Esophagus squamous epithelium (tissue), 5 donors: ENCODE measurements at regions not wholly inside any gene's neighbourhood (a gene's known extent, or its start where the extent isn't known, plus 50 kb on each side); places are given as distances from the start of the nearest gene placed in this dataset.

ENCODE experiments used
- DNase-seq: peaks from one replicate; lab custom pipeline; 2025; lab: John Stamatoyannopoulos, UW
- H3K27ac ChIP-seq, 4 donors: fragments of 200-600 bp; sonication (generic); one replicate each; pipeline ENCODE4 v1.5.1; 2016 to 2019; ENCODE audit warnings: mild to moderate bottlenecking in 1 of 4
- H3K27me3 ChIP-seq, 4 donors: fragments of 200-600 bp; sonication (generic); 1 replicate in 3 of 4; 2 replicates in 1 of 4; pipeline versions ENCODE4 v1.5.1 to v1.6.0; 2017 to 2021; ENCODE audit warnings: antibody characterized with exemption in 1 of 4
- H3K36me3 ChIP-seq, 3 donors: fragments of 200-600 bp; sonication (generic); one replicate each; pipeline ENCODE4 v1.5.1; 2016 to 2019
- H3K4me1 ChIP-seq, 3 donors: fragments of 200-600 bp; sonication (generic); one replicate each; pipeline ENCODE4 v1.5.1; 2017 to 2019
- H3K4me3 ChIP-seq, 4 donors: fragments of 200-600 bp; sonication (generic); 1 replicate in 3 of 4; 2 replicates in 1 of 4; pipeline ENCODE4 v1.5.1; 2016 to 2019; ENCODE audit warnings: mild to moderate bottlenecking in 2 of 4, moderate library complexity in 1 of 4
- H3K9me3 ChIP-seq, 3 donors: fragments of 200-600 bp; sonication (generic); one replicate each; pipeline ENCODE4 v1.5.1; 2016 to 2019
- CTCF ChIP-seq, 6 experiments: fragments of 450-650 bp in 4 of 6; fragments of 200-600 bp in 2 of 6; sonication (generic) in 2 of 6; IDR thresholded peaks; one replicate each; pipeline ENCODE4 v1.5.1; 2016 to 2019; ENCODE audit warnings: antibody characterized with exemption in 6 of 6, mild to moderate bottlenecking in 4 of 6, moderate library complexity in 4 of 6
- POLR2A ChIP-seq, 4 donors: fragments of 450-650 bp; IDR thresholded peaks; one replicate each; pipeline ENCODE4 v1.6.1; 2017; ENCODE audit warnings: antibody characterized with exemption in 4 of 4, mild to moderate bottlenecking in 4 of 4, moderate library complexity in 3 of 4
- WGBS, 2 donors: methylation state at CpG; one replicate each; pipeline ENCODE4 v1.1.5; 2018; 5-methylcytosine and 5-hydroxymethylcytosine counted together
- intact Hi-C: fragments of 100-400 bp; cut with DNase I; formaldehyde crosslinking; loops from one replicate; pipeline ENCODE4 v1.15.0; 2022
- donor health status: DM: yes; HTN: yes; CAD: no.

GRCh38 chr6:137650720-137651119 is 156.5 kb upstream of the OLIG3 start:
- Histone ChIP-seq H3K9me3 (peaks cover 0 to 34% (median 19%) of the 10 kb centered on the region in 3 donors), H3K4me3 (no peak overlapping the region), H3K27me3 (no peaks in the 10 kb centered on the region), H3K4me1 (no peaks in the 10 kb centered on the region), H3K27ac (no peak overlapping the region), H3K36me3 (no peaks in the 10 kb centered on the region)
- intact Hi-C loops, result no loop called here
- DNase-seq, result no peak
- no peak for TF ChIP-seq CTCF (IDR thresholded peaks at IDR 0.05)
- TF ChIP-seq POLR2A (IDR thresholded peaks at IDR 0.05), result no peak

DNA sequence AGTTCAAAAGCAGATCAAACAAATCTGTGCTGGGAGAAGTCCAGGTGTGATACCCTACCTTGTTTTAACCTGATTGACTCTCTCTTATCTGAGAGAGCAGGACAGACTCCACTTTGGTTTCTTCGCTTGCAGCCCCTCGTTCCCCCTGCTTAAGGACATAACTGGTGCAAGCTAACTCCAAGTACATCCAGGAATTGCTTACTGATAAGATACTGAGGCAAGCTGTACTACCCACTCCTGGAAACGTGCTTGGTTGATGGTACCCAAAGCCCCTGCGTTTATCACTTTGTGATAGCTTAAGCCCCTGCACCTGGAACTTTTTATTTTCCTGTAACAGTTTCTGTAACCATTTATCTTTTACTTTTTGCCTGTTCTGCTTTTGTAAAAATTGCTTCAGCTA is 157.0 kb upstream of the OLIG3 start:
- WGBS, 2 donors, result 43 to 59% methylated on average over 4 of the region's 4 CpGs
- Histone ChIP-seq H3K36me3 (no peaks in the 10 kb centered on the region), H3K27me3 (no peaks in the 10 kb centered on the region), H3K4me1 (no peaks in the 10 kb centered on the region), H3K27ac (no peak overlapping the region), H3K9me3 (peaks cover 0 to 39% (median 19%) of the 10 kb centered on the region in 3 donors), H3K4me3 (no peak overlapping the region)
- no peak for DNase-seq
- intact Hi-C loops, result no loop called here
- TF ChIP-seq CTCF (IDR thresholded peaks at IDR 0.05) (no peak), POLR2A (IDR thresholded peaks at IDR 0.05) (no peak)

- Histone ChIP-seq H3K27ac (no peak overlapping the region), H3K9me3 (peaks cover 0 to 45% (median 19%) of the 10 kb centered on the region in 3 donors), H3K27me3 (no peaks in the 10 kb centered on the region), H3K4me1 (no peaks in the 10 kb centered on the region), H3K36me3 (no peaks in the 10 kb centered on the region), H3K4me3 (no peak overlapping the region)
- 89 to 90% methylated on average over 9 of the region's 9 CpGs for WGBS, 2 donors
- intact Hi-C loops, result no loop called here
- no peak for TF ChIP-seq POLR2A (IDR thresholded peaks at IDR 0.05)
- no peak for TF ChIP-seq CTCF (IDR thresholded peaks at IDR 0.05)
- DNase-seq, result no peak
These were observed 157.6 kb upstream of the OLIG3 start for GRCh38 chr6:137651591-137652335.

- Histone ChIP-seq H3K36me3 (no peaks in the 10 kb centered on the region), H3K27me3 (no peaks in the 10 kb centered on the region), H3K4me3 (no peak overlapping the region), H3K4me1 (no peaks in the 10 kb centered on the region), H3K9me3 (peaks cover 0 to 45% (median 19%) of the 10 kb centered on the region in 3 donors), H3K27ac (no peak overlapping the region)
- intact Hi-C loops, result no loop called here
- TF ChIP-seq CTCF (IDR thresholded peaks at IDR 0.05) (no peak), POLR2A (IDR thresholded peaks at IDR 0.05) (no peak)
- WGBS, 2 donors, result 80 to 84% methylated on average over 2 of the region's 3 CpGs
- DNase-seq, result no peak
These were observed 158.9 kb upstream of the OLIG3 start for GRCh38 chr6:137652961-137653705.

GRCh38 chr6:137653706-137654059 is 159.5 kb upstream of the OLIG3 start:
- Histone ChIP-seq H3K36me3 (no peaks in the 10 kb centered on the region), H3K4me1 (no peaks in the 10 kb centered on the region), H3K27ac (no peak overlapping the region), H3K4me3 (no peak overlapping the region), H3K9me3 (peaks cover 0 to 45% (median 19%) of the 10 kb centered on the region in 3 donors), H3K27me3 (no peaks in the 10 kb centered on the region)
- intact Hi-C loops, result no loop called here
- TF ChIP-seq CTCF (IDR thresholded peaks at IDR 0.05) (no peak), POLR2A (IDR thresholded peaks at IDR 0.05) (no peak)
- 90 to 91% methylated on average over 3 of the region's 3 CpGs for WGBS, 2 donors
- no peak for DNase-seq
